NCI-H524 (cell line): ENCODE measurements at regions not wholly inside any gene's neighbourhood (a gene's known extent, or its start where the extent isn't known, plus 50 kb on each side); places are given as distances from the start of the nearest gene placed in this dataset.
"Not testable (repeated sequence)": the region's sequence is repeated elsewhere in the genome, so short reads cannot be mapped to it uniquely, and the experiment has no call there.

Experiments used
- DNase-seq, 2 experiments: peaks; one replicate each; lab custom pipeline; 2025; lab: John Stamatoyannopoulos, UW

GRCh38 chr3:14057701-14058100 lies 67.0 kb downstream of the CHCHD4 start:
- DNase-seq: no peak

GRCh38 chr3:14047841-14048240 lies 76.8 kb downstream of the CHCHD4 start:
- DNase-seq: no peak

GRCh38 chr3:14047027-14047426 lies 77.6 kb downstream of the CHCHD4 start:
- DNase-seq: no peak

GRCh38 chr3:14042680-14043079 lies 82.0 kb downstream of the CHCHD4 start:
- DNase-seq: no peak

- DNase-seq: no peak
These were observed 85.5 kb downstream of the CHCHD4 start for GRCh38 chr3:14039149-14039548.

- DNase-seq: no peak
These were observed 87.5 kb downstream of the CHCHD4 start for GRCh38 chr3:14037211-14037610.

GRCh38 chr3:14033023-14033422 lies 91.6 kb downstream of the CHCHD4 start:
- DNase-seq: no peak

- DNase-seq: no peak
These were observed 93.4 kb downstream of the CHCHD4 start for GRCh38 chr3:14031271-14031670.

- DNase-seq: not testable (repeated sequence)
These were observed 95.2 kb downstream of the CHCHD4 start for GRCh38 chr3:14029390-14029995.

- DNase-seq: not testable (repeated sequence)
These were observed 96.5 kb downstream of the CHCHD4 start for GRCh38 chr3:14028122-14028521.

GRCh38 chr3:14019459-14019858 lies 105.2 kb downstream of the CHCHD4 start:
- DNase-seq: no peak

GRCh38 chr3:14016900-14017475 lies 107.7 kb downstream of the CHCHD4 start:
- DNase-seq: no peak

- DNase-seq: no peak
These were observed 117.7 kb downstream of the CHCHD4 start for GRCh38 chr3:14007006-14007405.

GRCh38 chr3:14001136-14001535 lies 121.3 kb upstream of the WNT7A start:
- no peak for DNase-seq

- DNase-seq: no peak
These were observed 120.7 kb upstream of the WNT7A start for GRCh38 chr3:14000556-14000955.

- DNase-seq: no peak
These were observed 119.0 kb upstream of the WNT7A start for GRCh38 chr3:13998831-13999230.

GRCh38 chr3:13995216-13995615 lies 115.3 kb upstream of the WNT7A start:
- DNase-seq: not testable (repeated sequence)

GRCh38 chr3:13988925-13989324 lies 109.1 kb upstream of the WNT7A start:
- DNase-seq: not testable (repeated sequence)

GRCh38 chr3:13976469-13976868 lies 96.6 kb upstream of the WNT7A start:
- no peak for DNase-seq

GRCh38 chr3:13975686-13976085 lies 95.8 kb upstream of the WNT7A start:
- no peak for DNase-seq

GRCh38 chr3:13972679-13973379 lies 93.0 kb upstream of the WNT7A start:
- no peak for DNase-seq

- no peak for DNase-seq
These were observed 86.4 kb upstream of the WNT7A start for GRCh38 chr3:13966302-13966701.

- DNase-seq: no peak
These were observed 83.4 kb upstream of the WNT7A start for GRCh38 chr3:13963137-13963886.
